ENCODE measurements at regions not wholly inside any gene's neighbourhood (a gene's known extent, or its start where the extent isn't known, plus 50 kb on each side); places are given as distances from the start of the nearest gene placed in this dataset.
"Not testable (repeated sequence)": the region's sequence is repeated elsewhere in the genome, so short reads cannot be mapped to it uniquely, and the experiment has no call there.

DNA sequence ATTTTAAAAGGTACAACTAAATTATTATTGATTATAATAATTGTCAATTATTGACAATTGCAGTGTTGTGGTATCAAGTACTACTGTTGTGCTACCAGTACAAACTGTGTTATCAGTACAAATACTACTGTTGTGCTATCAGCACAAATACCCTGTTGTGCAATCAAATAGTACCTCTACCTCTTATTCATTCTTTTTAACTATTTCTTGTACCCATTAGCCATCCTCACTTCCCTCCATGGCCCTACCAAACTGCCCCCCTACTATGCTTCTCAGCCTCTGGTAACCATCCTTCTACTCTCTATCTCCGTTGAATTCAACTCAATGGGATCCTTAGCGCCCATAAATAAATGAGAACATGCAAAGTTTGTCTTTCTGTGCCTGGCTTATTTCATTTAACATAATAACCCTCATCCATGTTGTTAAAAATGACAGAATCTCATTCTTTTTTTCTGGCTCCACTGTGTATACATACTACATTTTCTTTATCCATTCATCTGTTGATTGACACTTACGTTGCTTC, 160.1 kb upstream of the TPTE start:
- WGBS, 2 donors: 31 to 33% methylated on average over 2 of the region's 3 CpGs
- H3K36me3 ChIP-seq (ENCODE audit: control insufficient read depth in 1 of 2, insufficient read depth in 2 of 2, low read length in 1 of 2); H3K27me3 ChIP-seq (ENCODE audit: control insufficient read depth in 1 of 2, insufficient read depth in 2 of 2, low read length in 1 of 2); H3K27ac ChIP-seq (ENCODE audit: low read depth in 1 of 2, low read length in 2 of 2); H3K4me3 ChIP-seq (ENCODE audit: low read length in 2 of 2); DNase-seq; intact Hi-C loops (cut with DNase I); H3K9me3 ChIP-seq (ENCODE audit: control insufficient read depth, low read length); H3K4me1 ChIP-seq (ENCODE audit: control insufficient read depth in 1 of 2, insufficient read depth in 2 of 2, low read length in 2 of 2): not testable (repeated sequence)
- peak; percentile 15 for ATAC-seq (ENCODE audit: low FRiP score)

DNA sequence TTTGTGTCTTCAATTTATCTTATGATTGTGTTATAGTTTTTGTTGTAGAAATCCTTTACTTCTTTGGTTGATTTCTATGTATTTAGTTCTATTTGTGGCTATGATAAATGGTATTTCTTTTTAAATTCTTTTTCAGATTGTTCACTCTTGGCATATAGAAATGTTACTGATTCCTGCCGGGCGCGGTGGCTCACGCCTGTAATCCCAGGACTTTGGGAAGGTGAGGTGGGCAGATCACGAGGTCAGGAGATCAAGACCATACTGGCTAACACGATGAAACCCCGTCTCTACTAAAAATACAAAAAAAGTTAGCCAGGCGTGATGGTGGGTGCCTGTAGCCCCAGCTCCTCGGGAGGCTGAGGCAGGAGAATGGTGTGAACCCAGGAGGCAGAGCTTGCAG, 158.6 kb upstream of the TPTE start:
- H3K9me3 ChIP-seq (ENCODE audit: control insufficient read depth, low read length); H3K27me3 ChIP-seq (ENCODE audit: control insufficient read depth in 1 of 2, insufficient read depth in 2 of 2, low read length in 1 of 2); intact Hi-C loops (cut with DNase I); H3K4me1 ChIP-seq (ENCODE audit: control insufficient read depth in 1 of 2, insufficient read depth in 2 of 2, low read length in 2 of 2); H3K4me3 ChIP-seq (ENCODE audit: low read length in 2 of 2); ATAC-seq (ENCODE audit: low FRiP score); H3K36me3 ChIP-seq (ENCODE audit: control insufficient read depth in 1 of 2, insufficient read depth in 2 of 2, low read length in 1 of 2); H3K27ac ChIP-seq (ENCODE audit: low read depth in 1 of 2, low read length in 2 of 2): not testable (repeated sequence)
- 51 to 59% methylated on average over 9 of the region's 9 CpGs for WGBS, 2 donors
- DNase-seq: peak in 1 of 2 donors; percentile 84

DNA sequence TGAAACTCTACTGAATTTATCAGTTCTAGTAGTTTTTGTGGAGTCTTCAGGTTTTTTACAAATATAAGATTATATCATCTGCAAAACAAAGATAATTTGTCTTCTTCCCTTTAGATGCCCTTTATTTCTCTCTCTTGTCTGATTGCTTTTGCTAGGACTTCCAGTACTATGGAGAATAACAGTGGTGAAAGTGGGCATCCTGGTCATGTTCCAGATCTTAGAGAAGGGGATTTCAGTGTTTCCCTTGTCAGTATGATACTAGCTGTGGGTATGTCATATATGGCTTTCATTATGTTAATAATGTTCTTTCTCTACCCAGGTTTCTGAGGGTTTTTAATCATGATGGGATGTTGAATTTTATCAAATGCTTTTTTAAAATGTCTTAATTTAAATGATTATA, 158.1 kb upstream of the TPTE start:
- H3K4me3 ChIP-seq (ENCODE audit: low read length in 2 of 2); H3K4me1 ChIP-seq (ENCODE audit: control insufficient read depth in 1 of 2, insufficient read depth in 2 of 2, low read length in 2 of 2); H3K9me3 ChIP-seq (ENCODE audit: control insufficient read depth, low read length); intact Hi-C loops (cut with DNase I); H3K27ac ChIP-seq (ENCODE audit: low read depth in 1 of 2, low read length in 2 of 2); ATAC-seq (ENCODE audit: low FRiP score); DNase-seq; H3K36me3 ChIP-seq (ENCODE audit: control insufficient read depth in 1 of 2, insufficient read depth in 2 of 2, low read length in 1 of 2); H3K27me3 ChIP-seq (ENCODE audit: control insufficient read depth in 1 of 2, insufficient read depth in 2 of 2, low read length in 1 of 2): not testable (repeated sequence)

DNA sequence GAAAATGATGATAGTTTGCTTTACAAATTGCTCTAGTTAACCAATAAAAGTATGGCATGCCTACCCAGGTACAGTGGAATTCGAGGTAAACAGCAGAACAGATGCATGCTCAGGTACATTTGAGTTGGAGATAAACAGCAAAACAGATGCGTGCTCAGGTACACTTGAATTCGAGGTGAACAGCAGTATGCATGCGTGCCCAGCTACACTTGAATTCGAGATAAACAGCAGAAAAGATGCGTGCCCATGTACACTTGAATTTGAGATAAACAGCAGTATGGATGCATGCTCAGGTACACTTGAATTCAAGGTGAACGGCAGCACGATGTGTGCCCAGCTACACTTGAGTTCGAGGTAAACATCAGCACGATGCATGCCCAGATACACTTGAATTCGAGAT, 155.2 kb upstream of the TPTE start:
- DNase-seq; H3K4me1 ChIP-seq (ENCODE audit: control insufficient read depth in 1 of 2, insufficient read depth in 2 of 2, low read length in 2 of 2); H3K36me3 ChIP-seq (ENCODE audit: control insufficient read depth in 1 of 2, insufficient read depth in 2 of 2, low read length in 1 of 2); H3K27ac ChIP-seq (ENCODE audit: low read depth in 1 of 2, low read length in 2 of 2); H3K4me3 ChIP-seq (ENCODE audit: low read length in 2 of 2); H3K9me3 ChIP-seq (ENCODE audit: control insufficient read depth, low read length); H3K27me3 ChIP-seq (ENCODE audit: control insufficient read depth in 1 of 2, insufficient read depth in 2 of 2, low read length in 1 of 2); ATAC-seq (ENCODE audit: low FRiP score); intact Hi-C loops (cut with DNase I): not testable (repeated sequence)
- 46 to 49% methylated on average over 5 of the region's 11 CpGs for WGBS, 2 donors

DNA sequence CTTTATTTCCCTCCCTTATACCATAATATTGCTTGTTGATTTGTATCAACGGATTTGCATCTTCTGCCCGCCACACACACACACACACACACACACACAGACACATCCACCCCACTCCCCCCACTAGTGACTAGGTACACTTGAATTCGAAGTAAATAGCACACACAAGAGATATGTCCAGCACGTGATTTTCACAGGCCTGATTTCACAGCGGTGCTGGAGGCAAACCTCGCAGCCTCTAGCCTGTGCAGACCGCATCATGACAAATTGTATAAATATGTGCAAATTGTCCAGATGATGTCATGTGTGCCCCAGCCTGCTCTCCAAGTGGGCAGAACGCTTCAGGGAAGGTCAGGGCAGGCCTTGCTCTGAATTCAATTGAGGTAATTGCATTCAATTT, 153.8 kb upstream of the TPTE start:
- intact Hi-C loops (cut with DNase I); H3K9me3 ChIP-seq (ENCODE audit: control insufficient read depth, low read length); H3K36me3 ChIP-seq (ENCODE audit: control insufficient read depth in 1 of 2, insufficient read depth in 2 of 2, low read length in 1 of 2); H3K4me1 ChIP-seq (ENCODE audit: control insufficient read depth in 1 of 2, insufficient read depth in 2 of 2, low read length in 2 of 2); DNase-seq; H3K27ac ChIP-seq (ENCODE audit: low read depth in 1 of 2, low read length in 2 of 2); H3K4me3 ChIP-seq (ENCODE audit: low read length in 2 of 2); H3K27me3 ChIP-seq (ENCODE audit: control insufficient read depth in 1 of 2, insufficient read depth in 2 of 2, low read length in 1 of 2): not testable (repeated sequence)
- WGBS, 2 donors: 56 to 65% methylated on average over 7 of the region's 8 CpGs
- peak; percentile 0 for ATAC-seq (ENCODE audit: low FRiP score)

DNA sequence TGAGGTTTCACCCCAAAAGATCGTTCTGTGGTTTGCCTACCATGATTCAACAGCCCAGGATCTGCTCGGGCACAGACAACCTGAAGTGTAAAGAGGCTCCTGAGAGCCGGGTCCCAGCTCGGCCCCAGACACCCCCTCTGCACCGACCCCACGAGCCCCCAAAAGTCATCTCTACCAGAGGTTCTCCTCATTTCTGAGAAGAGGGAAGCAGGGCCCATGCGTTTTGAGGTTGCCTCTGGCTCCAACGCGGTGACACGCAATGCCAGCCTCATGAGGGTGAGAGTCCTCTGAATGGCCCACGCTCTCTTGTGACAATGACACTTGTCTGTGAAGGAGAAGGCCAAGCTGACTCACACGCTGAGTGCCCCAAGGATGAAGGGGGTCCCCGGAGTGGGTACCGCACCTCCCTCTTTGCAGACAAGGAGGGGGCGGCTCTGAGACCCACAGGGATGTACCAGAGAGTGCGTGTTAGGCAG, 153.0 kb upstream of the TPTE start:
- H3K9me3 ChIP-seq (ENCODE audit: control insufficient read depth, low read length); H3K27ac ChIP-seq (ENCODE audit: low read depth in 1 of 2, low read length in 2 of 2); intact Hi-C loops (cut with DNase I); H3K4me1 ChIP-seq (ENCODE audit: control insufficient read depth in 1 of 2, insufficient read depth in 2 of 2, low read length in 2 of 2); H3K27me3 ChIP-seq (ENCODE audit: control insufficient read depth in 1 of 2, insufficient read depth in 2 of 2, low read length in 1 of 2); H3K4me3 ChIP-seq (ENCODE audit: low read length in 2 of 2); H3K36me3 ChIP-seq (ENCODE audit: control insufficient read depth in 1 of 2, insufficient read depth in 2 of 2, low read length in 1 of 2): not testable (repeated sequence)
- DNase-seq (peak; percentile 60 to 87), ATAC-seq (ENCODE audit: low FRiP score) (peak; percentile 57)
- WGBS, 2 donors: 65 to 72% methylated on average over 15 of the region's 16 CpGs

DNA sequence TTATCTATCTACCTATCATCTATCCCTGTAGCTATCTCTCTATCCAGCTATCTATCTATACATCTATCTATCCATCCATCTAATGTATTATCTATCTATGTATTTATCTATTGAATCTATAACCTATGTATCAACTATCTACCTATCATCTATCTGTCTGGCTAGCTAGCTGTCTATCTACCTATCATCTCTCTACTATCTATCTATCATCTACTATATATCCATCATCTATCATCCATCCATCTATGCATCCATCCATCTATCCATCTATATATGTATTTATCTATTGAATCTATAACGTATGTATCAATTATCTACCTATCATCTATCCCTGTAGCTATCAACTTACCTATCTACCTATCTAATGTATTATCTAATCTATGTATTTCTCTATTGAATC, 152.1 kb upstream of the TPTE start:
- WGBS, 2 donors: no CpG with 5 or more reads among the region's 1 CpG
- not testable (repeated sequence) for ATAC-seq (ENCODE audit: low FRiP score)

DNA sequence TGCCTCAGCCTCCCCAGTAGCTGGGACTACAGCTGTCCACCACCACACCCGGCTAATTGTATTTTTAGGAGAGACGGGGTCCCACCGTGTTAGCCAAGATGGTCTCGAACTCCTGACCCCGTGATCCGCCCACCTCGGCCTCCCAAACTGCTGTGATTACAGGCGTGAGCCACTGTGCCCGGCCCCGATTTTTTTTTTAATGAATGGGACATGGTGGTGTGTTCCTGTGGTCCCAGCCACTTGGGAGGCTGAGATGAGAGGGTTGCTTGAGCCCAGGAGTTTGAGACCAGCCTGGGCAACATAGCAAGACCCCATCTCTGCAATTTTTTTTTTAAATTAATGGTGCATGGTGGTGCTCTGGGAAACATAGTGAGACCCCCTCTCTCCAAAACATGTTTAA, 143.6 kb upstream of the TPTE start:
- intact Hi-C loops (cut with DNase I); ATAC-seq (ENCODE audit: low FRiP score); H3K27me3 ChIP-seq (ENCODE audit: control insufficient read depth in 1 of 2, insufficient read depth in 2 of 2, low read length in 1 of 2); H3K4me1 ChIP-seq (ENCODE audit: control insufficient read depth in 1 of 2, insufficient read depth in 2 of 2, low read length in 2 of 2); H3K9me3 ChIP-seq (ENCODE audit: control insufficient read depth, low read length); H3K4me3 ChIP-seq (ENCODE audit: low read length in 2 of 2); H3K36me3 ChIP-seq (ENCODE audit: control insufficient read depth in 1 of 2, insufficient read depth in 2 of 2, low read length in 1 of 2); DNase-seq; H3K27ac ChIP-seq (ENCODE audit: low read depth in 1 of 2, low read length in 2 of 2): not testable (repeated sequence)
- WGBS, 2 donors: 79% methylated on average over 10 of the region's 10 CpGs

More for the DNA sequence above, 152.1 kb upstream of the TPTE start:
- H3K9me3 ChIP-seq (ENCODE audit: control insufficient read depth, low read length); H3K27me3 ChIP-seq (ENCODE audit: control insufficient read depth in 1 of 2, insufficient read depth in 2 of 2, low read length in 1 of 2); H3K27ac ChIP-seq (ENCODE audit: low read depth in 1 of 2, low read length in 2 of 2); DNase-seq; H3K36me3 ChIP-seq (ENCODE audit: control insufficient read depth in 1 of 2, insufficient read depth in 2 of 2, low read length in 1 of 2); intact Hi-C loops (cut with DNase I); H3K4me1 ChIP-seq (ENCODE audit: control insufficient read depth in 1 of 2, insufficient read depth in 2 of 2, low read length in 2 of 2); H3K4me3 ChIP-seq (ENCODE audit: low read length in 2 of 2): not testable (repeated sequence)

DNA sequence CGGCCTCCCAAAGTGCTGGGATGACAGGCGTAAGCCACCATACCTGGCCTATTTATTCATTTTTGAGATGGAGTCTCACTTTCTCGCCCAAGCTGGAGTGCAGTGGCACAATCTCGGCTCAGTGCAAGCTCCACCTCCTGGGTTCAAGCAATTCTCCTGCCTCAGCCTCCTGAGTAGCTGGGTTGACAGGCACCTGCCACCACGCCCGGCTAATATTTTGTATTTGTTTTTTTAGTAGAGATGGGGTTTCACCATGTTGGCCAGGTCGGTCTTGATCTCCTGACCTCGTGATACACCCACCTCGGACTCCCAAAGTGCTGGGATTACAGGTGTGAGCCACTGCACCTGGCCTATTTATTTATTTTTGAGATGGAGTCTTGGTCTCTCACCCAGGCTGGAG, 141.6 kb upstream of the TPTE start:
- H3K36me3 ChIP-seq (ENCODE audit: control insufficient read depth in 1 of 2, insufficient read depth in 2 of 2, low read length in 1 of 2); H3K4me1 ChIP-seq (ENCODE audit: control insufficient read depth in 1 of 2, insufficient read depth in 2 of 2, low read length in 2 of 2); intact Hi-C loops (cut with DNase I); H3K9me3 ChIP-seq (ENCODE audit: control insufficient read depth, low read length); H3K4me3 ChIP-seq (ENCODE audit: low read length in 2 of 2); H3K27me3 ChIP-seq (ENCODE audit: control insufficient read depth in 1 of 2, insufficient read depth in 2 of 2, low read length in 1 of 2); H3K27ac ChIP-seq (ENCODE audit: low read depth in 1 of 2, low read length in 2 of 2); ATAC-seq (ENCODE audit: low FRiP score); DNase-seq: not testable (repeated sequence)
- 85 to 87% methylated on average over 9 of the region's 9 CpGs for WGBS, 2 donors

Measured in aorta (tissue), 5 donors.